ENCODE measurements at regions not wholly inside any gene's neighbourhood (a gene's known extent, or its start where the extent isn't known, plus 50 kb on each side); places are given as distances from the start of the nearest gene placed in this dataset.

GRCh38 chr12:46468160-46468559, 95.6 kb upstream of the SLC38A2 start:
- DNase-seq (ENCODE audit: low spot score), result no peak

GRCh38 chr12:46465307-46465706, 92.7 kb upstream of the SLC38A2 start:
- DNase-seq (ENCODE audit: low spot score), result no peak

GRCh38 chr12:46464863-46465262, 92.3 kb upstream of the SLC38A2 start:
- no peak for DNase-seq (ENCODE audit: low spot score)

GRCh38 chr12:46462641-46463355, 90.2 kb upstream of the SLC38A2 start:
- DNase-seq (ENCODE audit: low spot score), result no peak

- no peak for DNase-seq (ENCODE audit: low spot score)
These were observed 89.5 kb upstream of the SLC38A2 start for GRCh38 chr12:46461907-46462640.

GRCh38 chr12:46461459-46461858, 88.9 kb upstream of the SLC38A2 start:
- no peak for DNase-seq (ENCODE audit: low spot score)

- DNase-seq (ENCODE audit: low spot score), result no peak
These were observed 88.2 kb upstream of the SLC38A2 start for GRCh38 chr12:46460682-46461210.

GRCh38 chr12:46459861-46460545, 87.4 kb upstream of the SLC38A2 start:
- peak; percentile 56 for DNase-seq (ENCODE audit: low spot score)

- DNase-seq (ENCODE audit: low spot score), result no peak
These were observed 86.5 kb upstream of the SLC38A2 start for GRCh38 chr12:46459111-46459510.

GRCh38 chr12:46458500-46459102, 86.0 kb upstream of the SLC38A2 start:
- no peak for DNase-seq (ENCODE audit: low spot score)

GRCh38 chr12:46457958-46458357, 85.4 kb upstream of the SLC38A2 start:
- DNase-seq (ENCODE audit: low spot score), result no peak

GRCh38 chr12:46456356-46457334, 84.1 kb upstream of the SLC38A2 start:
- DNase-seq (ENCODE audit: low spot score), result no peak

GRCh38 chr12:46455648-46456352, 83.2 kb upstream of the SLC38A2 start:
- DNase-seq (ENCODE audit: low spot score), result no peak

GRCh38 chr12:46454981-46455380, 82.4 kb upstream of the SLC38A2 start:
- DNase-seq (ENCODE audit: low spot score), result no peak

- DNase-seq (ENCODE audit: low spot score), result no peak
These were observed 80.9 kb upstream of the SLC38A2 start for GRCh38 chr12:46453428-46453827.

- no peak for DNase-seq (ENCODE audit: low spot score)
These were observed 80.2 kb upstream of the SLC38A2 start for GRCh38 chr12:46452776-46453175.

- DNase-seq (ENCODE audit: low spot score), result no peak
These were observed 79.6 kb upstream of the SLC38A2 start for GRCh38 chr12:46452061-46452615.

- DNase-seq (ENCODE audit: low spot score), result no peak
These were observed 78.9 kb upstream of the SLC38A2 start for GRCh38 chr12:46451276-46452021.

- DNase-seq (ENCODE audit: low spot score), result peak; percentile 24
These were observed 77.7 kb upstream of the SLC38A2 start for GRCh38 chr12:46450279-46450748.

Data from Ammon's horn (tissue), 1 donor.